ENCODE measurements at regions not wholly inside any gene's neighbourhood (a gene's known extent, or its start where the extent isn't known, plus 50 kb on each side); places are given as distances from the start of the nearest gene placed in this dataset.

DNA sequence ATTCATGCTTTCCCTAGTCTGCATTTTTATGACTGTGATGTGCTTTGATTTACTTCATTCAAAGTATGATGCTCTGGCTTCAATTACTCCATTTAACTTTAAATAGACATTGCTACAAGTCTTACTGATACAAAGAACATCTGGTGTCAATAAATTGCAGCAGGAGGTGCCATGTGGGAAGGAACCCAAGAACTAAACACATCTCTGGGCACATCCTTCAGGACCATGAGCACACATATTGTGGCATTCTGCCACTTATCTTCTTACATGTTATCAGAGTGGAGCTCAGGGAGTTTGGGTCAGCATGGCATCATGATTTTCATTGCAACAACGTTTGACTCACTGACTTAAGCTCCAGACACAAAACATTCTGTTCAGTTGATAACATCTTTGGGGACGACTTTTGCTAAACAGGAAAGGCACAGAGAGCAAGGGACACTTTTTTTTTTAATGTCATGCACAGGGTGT lies 227.0 kb downstream of the DKK1 start:
- TF ChIP-seq, protein P1, sequence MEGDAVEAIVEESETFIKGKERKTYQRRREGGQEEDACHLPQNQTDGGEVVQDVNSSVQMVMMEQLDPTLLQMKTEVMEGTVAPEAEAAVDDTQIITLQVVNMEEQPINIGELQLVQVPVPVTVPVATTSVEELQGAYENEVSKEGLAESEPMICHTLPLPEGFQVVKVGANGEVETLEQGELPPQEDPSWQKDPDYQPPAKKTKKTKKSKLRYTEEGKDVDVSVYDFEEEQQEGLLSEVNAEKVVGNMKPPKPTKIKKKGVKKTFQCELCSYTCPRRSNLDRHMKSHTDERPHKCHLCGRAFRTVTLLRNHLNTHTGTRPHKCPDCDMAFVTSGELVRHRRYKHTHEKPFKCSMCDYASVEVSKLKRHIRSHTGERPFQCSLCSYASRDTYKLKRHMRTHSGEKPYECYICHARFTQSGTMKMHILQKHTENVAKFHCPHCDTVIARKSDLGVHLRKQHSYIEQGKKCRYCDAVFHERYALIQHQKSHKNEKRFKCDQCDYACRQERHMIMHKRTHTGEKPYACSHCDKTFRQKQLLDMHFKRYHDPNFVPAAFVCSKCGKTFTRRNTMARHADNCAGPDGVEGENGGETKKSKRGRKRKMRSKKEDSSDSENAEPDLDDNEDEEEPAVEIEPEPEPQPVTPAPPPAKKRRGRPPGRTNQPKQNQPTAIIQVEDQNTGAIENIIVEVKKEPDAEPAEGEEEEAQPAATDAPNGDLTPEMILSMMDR (IDR thresholded peaks at IDR 0.05; ENCODE audit: insufficient read depth, low read length) = no peak
- no peak overlapping the region for H3K4me3 ChIP-seq (ENCODE audit: low read depth, low read length)
- DNase-seq (ENCODE audit: low read depth) = peak; percentile 66

DNA sequence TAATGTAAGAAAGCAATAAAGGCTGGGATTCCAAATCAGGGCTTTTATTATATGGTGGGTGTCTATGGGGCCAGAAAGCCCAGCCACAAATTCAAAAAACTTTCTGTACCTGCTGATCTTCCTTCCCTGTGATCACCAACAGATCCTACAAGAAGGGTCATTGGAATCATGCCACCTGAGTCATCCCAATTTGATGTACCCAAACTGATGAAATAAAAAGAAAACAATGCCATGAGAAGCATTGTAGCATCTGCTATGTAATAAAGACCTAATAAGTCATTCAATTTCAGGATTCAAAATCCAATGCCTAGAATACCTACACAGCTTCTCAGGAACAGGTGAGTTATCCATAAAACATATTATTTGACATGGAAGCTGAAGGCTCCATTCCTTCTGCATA lies 228.8 kb downstream of the DKK1 start:
- no peak overlapping the region for H3K4me3 ChIP-seq (ENCODE audit: low read depth, low read length)
- DNase-seq (ENCODE audit: low read depth) = peak; percentile 45
- TF ChIP-seq, protein P1 (IDR thresholded peaks at IDR 0.05; ENCODE audit: insufficient read depth, low read length) = no peak

DNA sequence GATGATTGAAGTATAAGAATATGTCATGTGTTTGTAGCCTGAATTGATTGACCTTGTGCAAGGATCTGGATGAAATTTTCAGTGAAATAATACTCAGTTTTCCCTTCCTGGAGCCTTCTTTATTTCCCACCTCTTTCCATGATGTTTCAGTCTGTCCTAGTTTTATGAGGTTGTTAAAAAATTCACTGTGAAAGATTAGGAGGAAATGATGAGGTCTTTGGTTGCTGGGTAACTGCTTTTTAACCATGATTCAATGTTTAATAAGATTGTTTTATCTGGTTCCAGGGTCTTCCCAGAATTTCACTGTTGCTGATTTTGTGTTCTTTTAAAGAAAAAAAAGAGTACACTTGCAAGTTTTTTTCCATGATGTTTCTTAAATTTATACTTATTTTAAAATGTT lies 221.5 kb downstream of the MBL2 start:
- TF ChIP-seq, protein P1 (IDR thresholded peaks at IDR 0.05; ENCODE audit: insufficient read depth, low read length) = no peak
- H3K4me3 ChIP-seq (ENCODE audit: low read depth, low read length) = no peak overlapping the region
- DNase-seq (ENCODE audit: low read depth) = peak; percentile 30

DNA sequence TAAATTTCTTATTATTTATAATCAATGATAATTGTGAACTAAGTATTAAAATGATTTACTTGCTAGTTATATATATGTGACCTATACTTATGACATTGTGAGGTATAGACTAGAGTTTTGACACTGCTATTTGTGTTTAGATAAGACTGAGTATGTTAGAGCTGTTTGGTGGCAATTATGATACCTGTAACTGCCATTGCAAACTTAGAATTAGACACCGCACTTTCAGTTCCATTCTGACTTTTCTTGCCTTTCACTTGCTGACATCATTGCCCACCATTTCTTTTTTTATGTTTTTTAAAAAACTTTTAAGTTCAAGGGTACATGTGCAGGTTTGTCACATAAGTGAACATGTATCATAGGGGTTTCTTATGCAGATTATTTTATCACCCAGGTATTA lies 214.5 kb downstream of the MBL2 start:
- no peak for DNase-seq (ENCODE audit: low read depth)
- H3K4me3 ChIP-seq (ENCODE audit: low read depth, low read length) = no peak overlapping the region
- TF ChIP-seq, protein P1 (IDR thresholded peaks at IDR 0.05; ENCODE audit: insufficient read depth, low read length) = no peak

DNA sequence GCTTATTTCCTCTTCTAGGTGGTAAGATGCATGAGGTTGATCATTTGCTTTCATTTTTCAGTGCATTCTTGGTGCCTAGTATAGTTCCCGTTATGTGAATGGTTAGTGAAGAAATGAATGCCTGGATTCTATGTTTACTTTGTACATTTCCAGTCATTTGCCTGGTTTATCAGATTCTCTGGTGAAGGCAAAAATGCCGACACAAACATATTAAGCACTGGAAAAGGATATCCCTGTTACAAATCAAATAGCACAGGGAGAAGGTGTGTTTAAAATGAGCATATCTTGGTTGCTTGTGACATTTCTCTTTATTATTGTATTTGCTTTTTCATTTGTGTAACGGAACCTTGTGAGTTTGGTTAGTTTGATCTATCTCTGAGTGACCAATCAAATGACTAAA lies 211.3 kb downstream of the MBL2 start:
- H3K4me3 ChIP-seq (ENCODE audit: low read depth, low read length) = no peak overlapping the region
- DNase-seq (ENCODE audit: low read depth) = no peak
- TF ChIP-seq, protein P1 (IDR thresholded peaks at IDR 0.05; ENCODE audit: insufficient read depth, low read length) = no peak

DNA sequence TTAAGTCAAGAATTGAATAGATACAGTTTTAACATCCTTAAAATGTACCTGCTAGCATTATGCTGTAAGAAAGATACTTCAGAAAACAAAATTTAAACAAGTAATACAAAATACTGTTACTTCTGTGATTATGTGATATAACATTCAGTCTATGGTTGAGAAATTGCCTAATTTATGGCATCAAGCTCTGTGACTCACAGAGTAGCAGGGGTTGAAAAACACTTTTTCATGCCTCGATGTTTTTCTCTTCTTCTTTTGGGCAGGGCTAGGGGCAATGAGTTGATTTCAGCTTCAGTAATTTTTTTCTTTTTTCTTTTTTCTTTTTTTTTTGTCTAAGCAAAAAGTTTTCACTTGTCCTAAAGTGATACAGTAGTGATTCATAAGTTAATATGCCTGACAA lies 209.2 kb downstream of the MBL2 start:
- no peak overlapping the region for H3K4me3 ChIP-seq (ENCODE audit: low read depth, low read length)
- TF ChIP-seq, protein P1 (IDR thresholded peaks at IDR 0.05; ENCODE audit: insufficient read depth, low read length) = no peak
- peak; percentile 26 for DNase-seq (ENCODE audit: low read depth)

Data from fibroblast of the aortic adventitia (primary cell).